Panc1 (cell line): ENCODE measurements at regions not wholly inside any gene's neighbourhood (a gene's known extent, or its start where the extent isn't known, plus 50 kb on each side); places are given as distances from the start of the nearest gene placed in this dataset.

Experiments
- ATAC-seq: fragments of 200-7000 bp; cut with Tn5 transposase; 2 replicates; pipeline ENCODE4 v1.9.1; 2020; ENCODE audit warnings: mild to moderate bottlenecking, moderate library complexity
- BruUV-seq: library from RNA; stranded (reverse); fragments of 400-500 nt; replicated peaks from 2 replicates; lab custom pipeline; 2021; lab: Mats Ljungman, UMichigan
- CTCF ChIA-PET: fragments of 300-600 bp; sonication (Branson Sonifier 250); formaldehyde crosslinking; loops from one replicate; lab custom pipeline; 2022; ENCODE audit warnings: antibody characterized with exemption; lab: Charles Lee
- POLR2A ChIA-PET: fragments of 300-600 bp; sonication (Branson Sonifier 250); formaldehyde crosslinking; loops from one replicate; lab custom pipeline; 2022; ENCODE audit warnings: antibody characterized with exemption; lab: Charles Lee
- DNase-seq: peaks from one replicate; pipeline ENCODE4 v3.0.0-alpha.2; 2010; ENCODE audit warnings: low read depth, low spot score
- H3K27ac ChIP-seq: 2 replicates; pipeline ENCODE4 v1.5.1; 2011; ENCODE audit warnings: mild to moderate bottlenecking, low read length, inconsistent platforms
- H3K27me3 ChIP-seq: fragments of 200-500 bp; sonication (Bioruptor generic); 2 replicates; pipeline ENCODE4 v1.6.0; 2014; ENCODE audit warnings: low read length, inconsistent platforms; ENCODE audit not compliant: control insufficient read depth, insufficient read depth
- H3K36me3 ChIP-seq: fragments of 200-500 bp; sonication (Bioruptor generic); 2 replicates; pipeline ENCODE4 v1.5.1; 2014; ENCODE audit warnings: inconsistent platforms, mild to moderate bottlenecking, low read length, moderate library complexity; ENCODE audit not compliant: control insufficient read depth, insufficient read depth
- H3K4me1 ChIP-seq: 2 replicates; pipeline ENCODE4 v1.5.1; 2011; ENCODE audit warnings: inconsistent platforms, mild to moderate bottlenecking, low read length, moderate library complexity; ENCODE audit not compliant: control insufficient read depth, insufficient read depth
- H3K4me3 ChIP-seq, 2 experiments: 2 replicates each; pipeline ENCODE4 v1.5.1; 2011 to 2012; ENCODE audit warnings: low read depth in 2 of 2, low read length in 2 of 2, mild to moderate bottlenecking in 2 of 2, inconsistent platforms in 1 of 2, moderate library complexity in 1 of 2
- H3K9me3 ChIP-seq: fragments of 200-500 bp; sonication (Bioruptor generic); 2 replicates; pipeline ENCODE4 v1.5.1; 2014; ENCODE audit warnings: low read depth, mild to moderate bottlenecking, inconsistent platforms, low read length, moderate library complexity; ENCODE audit not compliant: control insufficient read depth, insufficient read depth
- CTCF ChIP-seq: fragments of 450-650 bp; IDR thresholded peaks from 2 replicates; pipeline ENCODE4 v1.5.1; 2017; ENCODE audit warnings: mild to moderate bottlenecking
- POLR2AphosphoS5 ChIP-seq: IDR thresholded peaks from 2 replicates; pipeline ENCODE4 v1.6.1; 2012; ENCODE audit warnings: mild to moderate bottlenecking, low read depth, low read length, moderate library complexity
- REST ChIP-seq, 2 experiments: IDR thresholded peaks; 2 replicates each; pipeline ENCODE4 v1.6.1; 2011 to 2012; ENCODE audit warnings: low read depth in 2 of 2, control low read depth in 1 of 2, low read length in 1 of 2, mild to moderate bottlenecking in 1 of 2, moderate library complexity in 1 of 2; ENCODE audit not compliant: insufficient read depth in 1 of 2
- SIN3A ChIP-seq: IDR thresholded peaks from 2 replicates; pipeline ENCODE4 v1.6.1; 2012; ENCODE audit warnings: low read depth, mild to moderate bottlenecking, low read length, moderate library complexity, borderline replicate concordance; ENCODE audit not compliant: insufficient read depth
- TCF7L2 ChIP-seq: IDR thresholded peaks from 2 replicates; pipeline ENCODE4 v1.6.1; 2011; ENCODE audit warnings: mild to moderate bottlenecking, low read depth, low read length, inconsistent platforms
- in situ Hi-C: cut with HindIII; loops from 2 replicates; pipeline ENCODE4 v1.10.0; 2016; ENCODE audit warnings: low sequenced_read_pairs, low pct_unique_long_range_greater_than_20kb
- intact Hi-C: fragments of 100-400 bp; cut with micrococcal nuclease; formaldehyde crosslinking; loops from one replicate; pipeline ENCODE4 v1.10.0; 2022; ENCODE audit not compliant: unreplicated experiment

DNA sequence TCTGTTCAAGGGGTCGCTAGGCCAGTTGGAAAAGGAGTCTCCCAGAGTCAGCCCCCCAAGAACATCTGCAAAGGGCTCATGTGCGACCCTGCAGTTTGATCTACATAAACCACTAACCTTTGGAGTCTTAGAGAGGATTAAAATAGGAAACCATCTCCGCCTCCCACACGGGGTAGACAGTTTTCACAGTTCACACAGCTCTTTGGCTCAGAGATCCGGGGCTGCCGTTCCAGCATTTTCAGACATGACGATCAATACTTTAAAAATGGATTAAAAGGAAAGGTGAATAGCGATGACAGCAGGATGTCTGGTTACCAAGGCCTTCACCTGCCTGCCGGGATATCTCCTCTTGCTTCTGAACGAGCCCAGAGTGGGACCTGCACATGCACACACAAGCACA is 59.8 kb upstream of the BCL11B start:
- in situ Hi-C loops (no loop called here), intact Hi-C loops (no loop called here)
- no peak for DNase-seq
- POLR2A ChIA-PET: no interaction called here
- ATAC-seq: no peak
- TF ChIP-seq SIN3A: no peak
- TF ChIP-seq REST (IDR thresholded peaks at IDR 0.05; ENCODE audit: insufficient read depth in 1 of 2, low read depth in 2 of 2, low read length in 1 of 2): no peak
- TF ChIP-seq POLR2AphosphoS5: no peak
- TF ChIP-seq CTCF: no peak
- TF ChIP-seq TCF7L2: no peak
- Histone ChIP-seq H3K27me3 (no peaks in the 10 kb centered on the region; the same call in 1 of the 2 replicates), H3K9me3 (no peaks in the 10 kb centered on the region), H3K36me3 (no peaks in the 10 kb centered on the region), H3K4me3 (no peak overlapping the region), H3K27ac (no peak overlapping the region), H3K4me1 (no peaks in the 10 kb centered on the region)
- CTCF ChIA-PET: no interaction called here
- no TSS peak for BruUV-seq

- Histone ChIP-seq H3K27me3 (no peaks in the 10 kb centered on the region; the same call in 1 of the 2 replicates), H3K4me3 (no peak overlapping the region), H3K9me3 (no peaks in the 10 kb centered on the region), H3K27ac (no peak overlapping the region), H3K36me3 (no peaks in the 10 kb centered on the region), H3K4me1 (no peaks in the 10 kb centered on the region)
- TF ChIP-seq CTCF (no peak), SIN3A (no peak), POLR2AphosphoS5 (no peak), REST (IDR thresholded peaks at IDR 0.05; ENCODE audit: insufficient read depth in 1 of 2, low read depth in 2 of 2, low read length in 1 of 2) (no peak), TCF7L2 (no peak)
- DNase-seq (no peak), ATAC-seq (no peak)
- ChIA-PET POLR2A (no interaction called here), CTCF (no interaction called here)
- intact Hi-C loops (no loop called here), in situ Hi-C loops (no loop called here)
- BruUV-seq: no TSS peak
Measured at GRCh38 chr14:99330316-99331240, 58.6 kb upstream of the BCL11B start.
